ENCODE measurements at regions not wholly inside any gene's neighbourhood (a gene's known extent, or its start where the extent isn't known, plus 50 kb on each side); places are given as distances from the start of the nearest gene placed in this dataset.
A peak's percentile ranks its signal among the peaks of the same experiment; 100 is the strongest.

DNA sequence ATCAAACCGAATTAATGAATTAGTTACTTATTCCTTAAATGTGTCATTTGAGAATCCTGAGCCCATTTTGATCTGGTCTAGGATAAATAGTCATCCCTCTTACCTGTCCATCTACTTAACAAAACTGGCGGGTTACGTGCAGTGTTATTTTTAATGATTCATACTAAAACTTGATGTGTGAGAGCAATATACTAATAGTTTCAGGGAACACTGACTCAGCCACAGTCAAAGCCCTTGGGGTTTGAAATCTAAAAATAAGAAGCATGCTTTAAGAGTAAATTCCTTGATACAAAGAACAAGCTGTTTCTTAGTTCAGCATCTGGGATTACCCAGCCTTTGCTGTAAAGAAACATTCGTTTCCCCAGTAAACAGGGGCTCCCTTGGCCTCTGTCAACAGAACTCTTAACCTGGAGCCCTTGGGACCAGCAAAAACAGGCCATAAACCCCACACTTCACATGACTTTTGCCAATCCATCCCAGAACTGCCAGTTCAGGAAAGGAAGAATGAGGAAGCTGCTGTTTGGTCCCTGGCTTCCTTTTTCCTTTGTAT, 370.6 kb upstream of the IGFBP3 start:
- WGBS, 2 donors = 67 to 71% methylated on average over 4 of the region's 4 CpGs
- no peaks in the 10 kb centered on the region for H3K27me3 ChIP-seq
- DNase-seq = no peak
- intact Hi-C loops (cut with DNase I) = no loop called here
- H3K36me3 ChIP-seq = no peaks in the 10 kb centered on the region
- H3K4me1 ChIP-seq = peaks cover 0 to 8% of the 10 kb centered on the region in 2 donors
- H3K27ac ChIP-seq = peak overlapping the region in 1 of 3 donors; percentile 8
- no peaks in the 10 kb centered on the region for H3K9me3 ChIP-seq
- TF ChIP-seq, protein P1, sequence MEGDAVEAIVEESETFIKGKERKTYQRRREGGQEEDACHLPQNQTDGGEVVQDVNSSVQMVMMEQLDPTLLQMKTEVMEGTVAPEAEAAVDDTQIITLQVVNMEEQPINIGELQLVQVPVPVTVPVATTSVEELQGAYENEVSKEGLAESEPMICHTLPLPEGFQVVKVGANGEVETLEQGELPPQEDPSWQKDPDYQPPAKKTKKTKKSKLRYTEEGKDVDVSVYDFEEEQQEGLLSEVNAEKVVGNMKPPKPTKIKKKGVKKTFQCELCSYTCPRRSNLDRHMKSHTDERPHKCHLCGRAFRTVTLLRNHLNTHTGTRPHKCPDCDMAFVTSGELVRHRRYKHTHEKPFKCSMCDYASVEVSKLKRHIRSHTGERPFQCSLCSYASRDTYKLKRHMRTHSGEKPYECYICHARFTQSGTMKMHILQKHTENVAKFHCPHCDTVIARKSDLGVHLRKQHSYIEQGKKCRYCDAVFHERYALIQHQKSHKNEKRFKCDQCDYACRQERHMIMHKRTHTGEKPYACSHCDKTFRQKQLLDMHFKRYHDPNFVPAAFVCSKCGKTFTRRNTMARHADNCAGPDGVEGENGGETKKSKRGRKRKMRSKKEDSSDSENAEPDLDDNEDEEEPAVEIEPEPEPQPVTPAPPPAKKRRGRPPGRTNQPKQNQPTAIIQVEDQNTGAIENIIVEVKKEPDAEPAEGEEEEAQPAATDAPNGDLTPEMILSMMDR (IDR thresholded peaks at IDR 0.05) = no peak
- TF ChIP-seq POLR2A (IDR thresholded peaks at IDR 0.05) = no peak
- H3K4me3 ChIP-seq (replicated peaks in 1 of 3) = no peak overlapping the region

GRCh38 chr7:46291050-46291438, 370.0 kb upstream of the IGFBP3 start:
- Histone ChIP-seq H3K4me3 (replicated peaks in 1 of 3) (no peak overlapping the region), H3K9me3 (no peaks in the 10 kb centered on the region), H3K27ac (no peak overlapping the region), H3K36me3 (no peaks in the 10 kb centered on the region), H3K27me3 (no peaks in the 10 kb centered on the region), H3K4me1 (peaks cover 0 to 8% of the 10 kb centered on the region in 2 donors)
- no peak for DNase-seq
- WGBS, 2 donors = 49 to 73% methylated on average over 3 to 5 of the region's 5 CpGs
- TF ChIP-seq, protein P1 (IDR thresholded peaks at IDR 0.05) = no peak
- no peak for TF ChIP-seq POLR2A (IDR thresholded peaks at IDR 0.05)
- intact Hi-C loops (cut with DNase I) = no loop called here

DNA sequence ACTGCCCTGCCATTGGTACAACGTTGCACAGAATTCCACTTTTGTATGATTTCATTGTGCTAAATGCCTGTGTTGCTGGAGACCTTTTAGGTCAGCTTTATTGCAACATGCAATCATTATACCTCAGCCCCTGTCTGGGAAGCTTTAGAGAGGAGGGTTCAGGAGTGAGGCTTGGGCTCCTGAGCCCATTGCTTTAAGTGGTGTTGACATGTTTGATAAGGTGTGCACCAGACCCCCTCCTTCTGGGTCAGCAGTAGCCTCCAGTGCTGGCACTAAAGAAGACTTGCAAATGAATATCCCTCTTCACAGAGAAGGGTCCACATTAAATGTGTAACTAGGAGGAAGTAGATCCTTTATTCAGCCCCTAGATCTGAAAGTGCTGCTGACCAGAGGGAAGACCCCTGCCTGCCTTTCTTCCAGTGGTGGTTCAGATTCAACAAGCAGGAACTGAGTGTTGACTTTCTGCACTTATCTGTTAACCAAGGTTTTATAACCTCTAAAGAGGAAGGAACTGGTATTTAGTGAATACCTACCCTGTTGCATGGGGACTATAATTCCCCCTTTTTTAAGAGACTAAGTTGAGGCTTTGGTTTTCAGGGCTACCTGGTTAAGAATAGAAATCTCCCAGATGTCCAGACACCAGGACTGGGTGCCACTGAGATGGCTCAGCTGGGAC, 369.4 kb upstream of the IGFBP3 start:
- Histone ChIP-seq H3K27me3 (no peaks in the 10 kb centered on the region), H3K4me3 (replicated peaks in 1 of 3) (no peak overlapping the region), H3K4me1 (peaks cover 0 to 8% of the 10 kb centered on the region in 2 donors), H3K9me3 (no peaks in the 10 kb centered on the region), H3K36me3 (no peaks in the 10 kb centered on the region), H3K27ac (no peak overlapping the region)
- WGBS, 2 donors = 50 to 73% methylated on average over 1 of the region's 1 CpG
- TF ChIP-seq, protein P1 (IDR thresholded peaks at IDR 0.05) = no peak
- TF ChIP-seq POLR2A (IDR thresholded peaks at IDR 0.05) = no peak
- DNase-seq = no peak
- intact Hi-C loops (cut with DNase I) = no loop called here

- 82 to 86% methylated on average over 3 of the region's 3 CpGs for WGBS, 2 donors
- H3K4me1 ChIP-seq = peaks cover 0 to 8% of the 10 kb centered on the region in 2 donors
- TF ChIP-seq, protein P1 (IDR thresholded peaks at IDR 0.05) = no peak
- TF ChIP-seq POLR2A (IDR thresholded peaks at IDR 0.05) = no peak
- no peaks in the 10 kb centered on the region for H3K27me3 ChIP-seq
- no peaks in the 10 kb centered on the region for H3K9me3 ChIP-seq
- no peak for DNase-seq
- intact Hi-C loops (cut with DNase I) = no loop called here
- H3K4me3 ChIP-seq (replicated peaks in 1 of 3) = no peak overlapping the region
- no peaks in the 10 kb centered on the region for H3K36me3 ChIP-seq
- no peak overlapping the region for H3K27ac ChIP-seq
Measured at GRCh38 chr7:46288861-46289260, 367.8 kb upstream of the IGFBP3 start.

- DNase-seq = no peak
- 95 to 96% methylated on average over 2 of the region's 2 CpGs for WGBS, 2 donors
- H3K4me1 ChIP-seq = peaks cover 0 to 8% of the 10 kb centered on the region in 2 donors
- H3K27ac ChIP-seq = no peak overlapping the region
- intact Hi-C loops (cut with DNase I) = no loop called here
- no peaks in the 10 kb centered on the region for H3K36me3 ChIP-seq
- no peak overlapping the region for H3K4me3 ChIP-seq (replicated peaks in 1 of 3)
- H3K9me3 ChIP-seq = no peaks in the 10 kb centered on the region
- H3K27me3 ChIP-seq = no peaks in the 10 kb centered on the region
- TF ChIP-seq, protein P1 (IDR thresholded peaks at IDR 0.05) = no peak
- TF ChIP-seq POLR2A (IDR thresholded peaks at IDR 0.05) = no peak
Measured at GRCh38 chr7:46288010-46288409, 366.9 kb upstream of the IGFBP3 start.

Data from thyroid gland (tissue), 4 donors.